ENCODE measurements at regions not wholly inside any gene's neighbourhood (a gene's known extent, or its start where the extent isn't known, plus 50 kb on each side); places are given as distances from the start of the nearest gene placed in this dataset.

Small RNA genes in the stretch of these regions (small RNA-seq; reads per million reads assigned to genes)
- gene AC106712.1 (0 reads per million in 2 experiments), gene RF00019 (0 reads per million in 2 experiments)

All from right lobe of liver (tissue), 1 donor.